ENCODE measurements at regions not wholly inside any gene's neighbourhood (a gene's known extent, or its start where the extent isn't known, plus 50 kb on each side); places are given as distances from the start of the nearest gene placed in this dataset.
"Not testable (repeated sequence)": the region's sequence is repeated elsewhere in the genome, so short reads cannot be mapped to it uniquely, and the experiment has no call there.

- TF ChIP-seq CTCF (IDR thresholded peaks at IDR 0.05), result no peak
- H3K4me3 ChIP-seq, result no peak overlapping the region
- ATAC-seq (no peak), DNase-seq (no peak), FAIRE-seq (no peak)
- 62 to 72% methylated on average over 4 of the region's 4 CpGs for WGBS, 2 donors
- no peak overlapping the region for H3K27ac ChIP-seq
- H3K9me3 ChIP-seq, result peaks cover 0 to 2% (median 0%) of the 10 kb centered on the region in 4 donors
- intact Hi-C loops (cut with DNase I), result no loop called here
- no peaks in the 10 kb centered on the region for H3K36me3 ChIP-seq
- H3K4me1 ChIP-seq, result no peaks in the 10 kb centered on the region
- H3K27me3 ChIP-seq, result no peaks in the 10 kb centered on the region
Observed at GRCh38 chr2:194291104-194291503, 1365.9 kb upstream of the SLC39A10 start.

GRCh38 chr2:194289712-194290346 lies 1367.2 kb upstream of the SLC39A10 start:
- no peak for ATAC-seq
- 57 to 75% methylated on average over 4 of the region's 4 CpGs for WGBS, 2 donors
- Histone ChIP-seq H3K4me1 (no peaks in the 10 kb centered on the region), H3K27me3 (no peaks in the 10 kb centered on the region), H3K36me3 (no peaks in the 10 kb centered on the region), H3K4me3 (no peak overlapping the region), H3K27ac (no peak overlapping the region), H3K9me3 (peaks cover 0 to 2% (median 0%) of the 10 kb centered on the region in 4 donors)
- no peak for FAIRE-seq
- intact Hi-C loops (cut with DNase I), result no loop called here
- DNase-seq, result no peak
- TF ChIP-seq CTCF (IDR thresholded peaks at IDR 0.05), result no peak

- DNase-seq; H3K27ac ChIP-seq; H3K4me1 ChIP-seq; H3K4me3 ChIP-seq; intact Hi-C loops (cut with DNase I); FAIRE-seq; H3K36me3 ChIP-seq; H3K9me3 ChIP-seq; ATAC-seq; H3K27me3 ChIP-seq: not testable (repeated sequence)
- WGBS, 2 donors, result 70 to 82% methylated on average over 9 of the region's 9 CpGs
Observed at GRCh38 chr2:194276667-194277066, 1380.4 kb upstream of the SLC39A10 start.

- FAIRE-seq (no peak), ATAC-seq (no peak), DNase-seq (no peak)
- no peaks in the 10 kb centered on the region for H3K27me3 ChIP-seq
- no peak overlapping the region for H3K4me3 ChIP-seq
- no peaks in the 10 kb centered on the region for H3K36me3 ChIP-seq
- H3K9me3 ChIP-seq, result no peaks in the 10 kb centered on the region
- no peak for TF ChIP-seq CTCF (IDR thresholded peaks at IDR 0.05)
- 54 to 57% methylated on average over 2 of the region's 2 CpGs for WGBS, 2 donors
- intact Hi-C loops (cut with DNase I), result no loop called here
- no peaks in the 10 kb centered on the region for H3K4me1 ChIP-seq
- H3K27ac ChIP-seq, result no peak overlapping the region
Observed at GRCh38 chr2:194271293-194271961, 1385.6 kb upstream of the SLC39A10 start.

GRCh38 chr2:194270648-194271047 lies 1386.4 kb upstream of the SLC39A10 start:
- no peak overlapping the region for H3K27ac ChIP-seq
- H3K9me3 ChIP-seq, result no peaks in the 10 kb centered on the region
- FAIRE-seq, result no peak
- H3K4me1 ChIP-seq, result no peaks in the 10 kb centered on the region
- H3K36me3 ChIP-seq, result no peaks in the 10 kb centered on the region
- no peak for DNase-seq
- TF ChIP-seq CTCF (IDR thresholded peaks at IDR 0.05), result no peak
- H3K4me3 ChIP-seq, result no peak overlapping the region
- H3K27me3 ChIP-seq, result no peaks in the 10 kb centered on the region
- intact Hi-C loops (cut with DNase I), result no loop called here
- ATAC-seq, result no peak
